NCI-H1105 (cell line): ENCODE measurements at regions not wholly inside any gene's neighbourhood (a gene's known extent, or its start where the extent isn't known, plus 50 kb on each side); places are given as distances from the start of the nearest gene placed in this dataset.
A peak's percentile ranks its signal among the peaks of the same experiment; 100 is the strongest.

Experiments
- DNase-seq: peaks from one replicate; lab custom pipeline; 2025; lab: John Stamatoyannopoulos, UW

- DNase-seq: no peak
Measured at GRCh38 chr1:208587110-208587509, 342.9 kb upstream of the PLXNA2 start.

- DNase-seq: no peak
Measured at GRCh38 chr1:208593306-208594006, 349.3 kb upstream of the PLXNA2 start.

GRCh38 chr1:208595236-208595635 lies 351.1 kb upstream of the PLXNA2 start:
- no peak for DNase-seq

- DNase-seq: no peak
Measured at GRCh38 chr1:208595745-208596144, 351.6 kb upstream of the PLXNA2 start.

- no peak for DNase-seq
Measured at GRCh38 chr1:208597571-208597970, 353.4 kb upstream of the PLXNA2 start.

- DNase-seq: no peak
Measured at GRCh38 chr1:208598021-208598420, 353.8 kb upstream of the PLXNA2 start.

- no peak for DNase-seq
Measured at GRCh38 chr1:208599063-208599462, 354.9 kb upstream of the PLXNA2 start.

- DNase-seq: no peak
Measured at GRCh38 chr1:208600456-208601190, 356.4 kb upstream of the PLXNA2 start.

- DNase-seq: no peak
Measured at GRCh38 chr1:208601561-208601960, 357.4 kb upstream of the PLXNA2 start.

GRCh38 chr1:208603721-208604120 lies 359.5 kb upstream of the PLXNA2 start:
- DNase-seq: no peak

GRCh38 chr1:208604295-208604694 lies 360.1 kb upstream of the PLXNA2 start:
- no peak for DNase-seq

GRCh38 chr1:208606959-208607358 lies 362.8 kb upstream of the PLXNA2 start:
- no peak for DNase-seq

GRCh38 chr1:208607616-208608015 lies 363.4 kb upstream of the PLXNA2 start:
- no peak for DNase-seq

GRCh38 chr1:208614610-208615009 lies 370.4 kb upstream of the PLXNA2 start:
- no peak for DNase-seq

- no peak for DNase-seq
Measured at GRCh38 chr1:208615371-208615770, 371.2 kb upstream of the PLXNA2 start.

GRCh38 chr1:208616776-208617175 lies 372.6 kb upstream of the PLXNA2 start:
- DNase-seq: no peak

- peak; percentile 87 for DNase-seq
Measured at GRCh38 chr1:208628022-208628914, 384.1 kb upstream of the PLXNA2 start.

- DNase-seq: no peak
Measured at GRCh38 chr1:208631092-208631491, 386.9 kb upstream of the PLXNA2 start.

GRCh38 chr1:208631506-208631905 lies 387.3 kb upstream of the PLXNA2 start:
- no peak for DNase-seq

GRCh38 chr1:208634346-208635140 lies 390.4 kb upstream of the PLXNA2 start:
- DNase-seq: no peak

- DNase-seq: no peak
Measured at GRCh38 chr1:208637181-208637580, 393.0 kb upstream of the PLXNA2 start.

- no peak for DNase-seq
Measured at GRCh38 chr1:208639382-208639781, 395.2 kb upstream of the PLXNA2 start.
